Activated CD8-positive, alpha-beta T cell treated with anti-CD3 and anti-CD28 coated beads for 36 hours (primary cell): ENCODE measurements at regions not wholly inside any gene's neighbourhood (a gene's known extent, or its start where the extent isn't known, plus 50 kb on each side); places are given as distances from the start of the nearest gene placed in this dataset.

Experiments used
- ATAC-seq: fragments of 200-7000 bp; cut with Tn5 transposase; one replicate; pipeline ENCODE4 v1.10.0; 2021; ENCODE audit warnings: mild to moderate bottlenecking, moderate library complexity
- CTCF ChIA-PET: fragments of 350-600 bp; sonication (Branson Sonifier 250); formaldehyde crosslinking; loops from one replicate; lab custom pipeline; 2021; ENCODE audit warnings: antibody characterized with exemption; lab: Charles Lee
- POLR2A ChIA-PET: fragments of 350-600 bp; sonication (Branson Sonifier 250); formaldehyde crosslinking; loops from one replicate; lab custom pipeline; 2021; ENCODE audit warnings: antibody characterized with exemption; lab: Charles Lee
- DNase-seq: peaks from one replicate; pipeline ENCODE4 v3.0.0-alpha.2; 2020
- H3K27ac Mint-ChIP-seq: one replicate; pipeline ENCODE4 v1.8.0; 2021; ENCODE audit warnings: mild to moderate bottlenecking, mixed read lengths
- H3K27me3 Mint-ChIP-seq: one replicate; pipeline ENCODE4 v1.8.0; 2021; ENCODE audit warnings: mixed read lengths
- H3K36me3 Mint-ChIP-seq: one replicate; pipeline ENCODE4 v1.8.0; 2021; ENCODE audit warnings: low read depth, mixed read lengths
- H3K4me1 Mint-ChIP-seq: one replicate; pipeline ENCODE4 v1.8.0; 2021; ENCODE audit warnings: low read depth, mixed read lengths
- H3K4me3 Mint-ChIP-seq: one replicate; pipeline ENCODE4 v1.8.0; 2021; ENCODE audit warnings: mild to moderate bottlenecking, moderate library complexity, mixed read lengths
- H3K9me3 Mint-ChIP-seq: one replicate; pipeline ENCODE4 v1.8.0; 2021; ENCODE audit warnings: mixed read lengths
- intact Hi-C: fragments of 100-400 bp; cut with micrococcal nuclease; formaldehyde crosslinking; loops from one replicate; pipeline ENCODE4 v1.10.0; 2022
- TF ChIP-seq, protein P1 (sequence below): fragments of 200-600 bp; IDR thresholded peaks from one replicate; pipeline ENCODE4 v1.8.0; 2022; ENCODE audit warnings: antibody characterized with exemption, mild to moderate bottlenecking

DNA sequence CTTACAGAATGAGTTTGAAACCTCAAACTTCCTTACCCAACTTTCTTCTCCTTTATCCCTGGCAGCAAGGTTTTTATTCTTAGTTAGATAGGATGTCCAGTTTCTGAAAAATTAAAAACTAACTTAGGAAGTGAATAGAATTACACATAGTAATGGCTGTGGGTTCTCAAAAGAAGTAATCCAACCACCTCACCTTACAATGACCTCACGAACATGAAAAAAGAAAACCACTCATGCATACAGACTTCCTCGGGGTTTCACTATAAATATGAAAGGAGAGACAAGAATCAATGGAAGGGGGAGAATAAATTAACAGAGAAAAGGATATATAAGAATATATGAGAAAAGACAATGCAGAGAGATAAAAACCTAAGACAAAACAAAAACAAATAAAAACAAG is 1044.3 kb upstream of the KLHL29 start:
- TF ChIP-seq, protein P1, sequence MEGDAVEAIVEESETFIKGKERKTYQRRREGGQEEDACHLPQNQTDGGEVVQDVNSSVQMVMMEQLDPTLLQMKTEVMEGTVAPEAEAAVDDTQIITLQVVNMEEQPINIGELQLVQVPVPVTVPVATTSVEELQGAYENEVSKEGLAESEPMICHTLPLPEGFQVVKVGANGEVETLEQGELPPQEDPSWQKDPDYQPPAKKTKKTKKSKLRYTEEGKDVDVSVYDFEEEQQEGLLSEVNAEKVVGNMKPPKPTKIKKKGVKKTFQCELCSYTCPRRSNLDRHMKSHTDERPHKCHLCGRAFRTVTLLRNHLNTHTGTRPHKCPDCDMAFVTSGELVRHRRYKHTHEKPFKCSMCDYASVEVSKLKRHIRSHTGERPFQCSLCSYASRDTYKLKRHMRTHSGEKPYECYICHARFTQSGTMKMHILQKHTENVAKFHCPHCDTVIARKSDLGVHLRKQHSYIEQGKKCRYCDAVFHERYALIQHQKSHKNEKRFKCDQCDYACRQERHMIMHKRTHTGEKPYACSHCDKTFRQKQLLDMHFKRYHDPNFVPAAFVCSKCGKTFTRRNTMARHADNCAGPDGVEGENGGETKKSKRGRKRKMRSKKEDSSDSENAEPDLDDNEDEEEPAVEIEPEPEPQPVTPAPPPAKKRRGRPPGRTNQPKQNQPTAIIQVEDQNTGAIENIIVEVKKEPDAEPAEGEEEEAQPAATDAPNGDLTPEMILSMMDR, result no peak
- no peak for ATAC-seq
- intact Hi-C loops, result no loop called here
- Mint-ChIP-seq H3K4me3 (no peak overlapping the region), H3K27ac (no peak overlapping the region), H3K27me3 (no peaks in the 10 kb centered on the region), H3K9me3 (peaks cover 10% of the 10 kb centered on the region), H3K4me1 (no peaks in the 10 kb centered on the region), H3K36me3 (no peaks in the 10 kb centered on the region)
- POLR2A ChIA-PET, result no interaction called here
- CTCF ChIA-PET, result no interaction called here
- DNase-seq, result no peak

DNA sequence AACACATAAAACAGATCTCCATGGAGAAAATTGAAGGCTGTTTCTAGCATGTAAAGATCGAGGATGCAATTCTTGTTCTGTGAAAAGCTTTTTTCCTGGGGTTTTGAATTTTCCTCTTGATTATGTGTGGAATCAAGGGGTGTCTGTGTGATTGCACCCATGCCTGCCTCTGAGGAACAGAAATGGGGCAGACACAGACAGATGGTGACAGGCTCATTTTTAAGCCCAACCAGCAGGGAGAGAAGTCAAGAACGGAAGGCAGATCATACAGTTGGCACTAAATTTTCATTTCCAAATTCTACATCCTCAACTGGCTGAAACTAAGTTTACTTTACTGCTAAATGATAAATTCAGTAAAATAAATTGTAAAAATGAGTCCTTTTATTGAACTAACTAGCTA is 1037.7 kb upstream of the KLHL29 start:
- H3K27me3 Mint-ChIP-seq, result no peaks in the 10 kb centered on the region
- CTCF ChIA-PET, result no interaction called here
- H3K4me1 Mint-ChIP-seq, result no peaks in the 10 kb centered on the region
- H3K27ac Mint-ChIP-seq, result no peak overlapping the region
- intact Hi-C loops, result no loop called here
- TF ChIP-seq, protein P1, result no peak
- H3K9me3 Mint-ChIP-seq, result peaks cover 3% of the 10 kb centered on the region
- H3K4me3 Mint-ChIP-seq, result no peak overlapping the region
- ATAC-seq, result no peak
- POLR2A ChIA-PET, result no interaction called here
- DNase-seq, result no peak
- no peaks in the 10 kb centered on the region for H3K36me3 Mint-ChIP-seq

DNA sequence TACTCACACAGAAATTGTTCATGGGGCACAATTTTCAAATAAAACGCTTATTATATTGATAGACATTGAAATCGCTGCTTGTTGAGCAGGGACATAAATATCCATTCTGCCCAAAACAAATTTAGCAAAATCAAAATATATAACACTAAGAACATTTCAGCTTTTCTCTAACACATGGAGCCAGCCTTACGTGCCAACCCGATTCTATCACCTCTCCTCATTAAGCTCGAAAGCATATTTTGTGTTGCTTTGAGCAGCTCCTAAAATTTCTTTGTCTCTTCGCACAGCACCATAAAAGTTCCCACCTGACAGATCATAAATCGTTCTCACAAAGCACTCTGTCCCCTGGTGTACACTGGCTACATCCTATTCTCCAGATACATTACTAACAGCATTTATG is 1034.4 kb upstream of the KLHL29 start:
- intact Hi-C loops, result no loop called here
- no peak overlapping the region for H3K27ac Mint-ChIP-seq
- H3K36me3 Mint-ChIP-seq, result no peaks in the 10 kb centered on the region
- POLR2A ChIA-PET, result no interaction called here
- CTCF ChIA-PET, result no interaction called here
- DNase-seq (no peak), ATAC-seq (no peak)
- no peaks in the 10 kb centered on the region for H3K4me1 Mint-ChIP-seq
- no peak overlapping the region for H3K4me3 Mint-ChIP-seq
- H3K9me3 Mint-ChIP-seq, result no peaks in the 10 kb centered on the region
- no peaks in the 10 kb centered on the region for H3K27me3 Mint-ChIP-seq
- TF ChIP-seq, protein P1, result no peak

GRCh38 chr2:22355816-22356433 is 1029.1 kb upstream of the KLHL29 start:
- ChIA-PET CTCF (interaction anchor here (0.7 to 2.5 kb wide), 13 partner anchors 9 to 994 kb away, joined by 3 to 14 read pairs (median 3); no protein-coding TSS in a partner anchor), POLR2A (no interaction called here)
- H3K4me3 Mint-ChIP-seq, result no peak overlapping the region
- intact Hi-C loops, result no loop called here
- no peak overlapping the region for H3K27ac Mint-ChIP-seq
- ATAC-seq, result no peak
- no peaks in the 10 kb centered on the region for H3K4me1 Mint-ChIP-seq
- DNase-seq, result peak; percentile 70
- H3K36me3 Mint-ChIP-seq, result no peaks in the 10 kb centered on the region
- TF ChIP-seq, protein P1, result peak; percentile 89
- H3K9me3 Mint-ChIP-seq, result peaks cover 1% of the 10 kb centered on the region
- no peaks in the 10 kb centered on the region for H3K27me3 Mint-ChIP-seq

DNA sequence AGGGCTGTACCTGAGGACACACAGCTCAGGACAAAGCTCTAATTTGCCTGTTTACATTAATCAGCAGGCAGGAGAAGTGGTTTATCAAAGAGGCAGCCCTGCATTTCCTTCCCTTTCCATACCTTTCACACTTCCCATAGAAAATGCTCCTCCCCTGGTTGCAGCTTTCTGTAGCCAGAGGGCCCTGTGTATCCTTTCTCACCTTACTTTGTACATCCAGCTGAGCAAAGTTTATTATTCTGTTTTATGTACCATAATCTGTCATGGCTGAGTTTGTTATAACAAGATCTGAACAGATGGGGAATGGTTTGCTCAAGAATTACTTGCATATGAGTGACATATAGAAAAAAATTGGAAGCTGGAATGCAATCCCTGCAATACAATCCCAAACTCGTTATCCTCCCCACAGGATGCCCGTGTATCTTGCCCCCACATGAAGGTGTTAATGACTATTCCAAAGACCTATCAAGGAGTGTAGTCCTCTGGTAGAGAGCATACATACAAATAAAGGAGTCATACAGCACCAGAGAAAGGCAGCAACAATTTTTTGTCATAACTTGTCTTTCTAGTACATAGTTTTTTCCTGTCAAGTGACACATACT is 1025.8 kb upstream of the KLHL29 start:
- CTCF ChIA-PET, result no interaction called here
- Mint-ChIP-seq H3K27ac (no peak overlapping the region), H3K4me1 (no peaks in the 10 kb centered on the region), H3K36me3 (no peaks in the 10 kb centered on the region), H3K4me3 (no peak overlapping the region), H3K9me3 (peaks cover 1% of the 10 kb centered on the region), H3K27me3 (no peaks in the 10 kb centered on the region)
- TF ChIP-seq, protein P1, result no peak
- POLR2A ChIA-PET, result no interaction called here
- DNase-seq, result no peak
- no peak for ATAC-seq
- intact Hi-C loops, result no loop called here
